ENCODE measurements at regions not wholly inside any gene's neighbourhood (a gene's known extent, or its start where the extent isn't known, plus 50 kb on each side); places are given as distances from the start of the nearest gene placed in this dataset.

GRCh38 chr13:31434613-31435012 is 234.8 kb downstream of the B3GLCT start:
- no peak for TF ChIP-seq EP300 (IDR thresholded peaks at IDR 0.05; ENCODE audit: borderline replicate concordance)
- TF ChIP-seq FOXM1 (IDR thresholded peaks at IDR 0.05; ENCODE audit: borderline replicate concordance, low read depth), result no peak
- no peak for TF ChIP-seq MAX (IDR thresholded peaks at IDR 0.05)
- no peak for TF ChIP-seq RAD21 (IDR thresholded peaks at IDR 0.05; ENCODE audit: low read depth)
- no peak for TF ChIP-seq TCF12 (IDR thresholded peaks at IDR 0.05; ENCODE audit: low read depth)
- no peak for TF ChIP-seq TAF1 (IDR thresholded peaks at IDR 0.05; ENCODE audit: low read depth)
- no peak for TF ChIP-seq EGR1 (IDR thresholded peaks at IDR 0.05)
- TF ChIP-seq TEAD4 (IDR thresholded peaks at IDR 0.05), result no peak
- no peak for TF ChIP-seq REST (IDR thresholded peaks at IDR 0.05; ENCODE audit: low read depth)
- no peak for TF ChIP-seq ZBTB7A (IDR thresholded peaks at IDR 0.05; ENCODE audit: low read depth)
- TF ChIP-seq CREB1 (IDR thresholded peaks at IDR 0.05; ENCODE audit: low read depth), result no peak
- no peak for TF ChIP-seq YY1 (IDR thresholded peaks at IDR 0.05; ENCODE audit: low read depth)
- TF ChIP-seq NFIC (IDR thresholded peaks at IDR 0.05), result no peak
- TF ChIP-seq USF1 (IDR thresholded peaks at IDR 0.05), result no peak
- TF ChIP-seq CEBPB (IDR thresholded peaks at IDR 0.05), result no peak

- TF ChIP-seq REST (IDR thresholded peaks at IDR 0.05; ENCODE audit: low read depth) (no peak), TAF1 (IDR thresholded peaks at IDR 0.05; ENCODE audit: low read depth) (no peak), CREB1 (IDR thresholded peaks at IDR 0.05; ENCODE audit: low read depth) (no peak), USF1 (IDR thresholded peaks at IDR 0.05) (no peak), TEAD4 (IDR thresholded peaks at IDR 0.05) (no peak), NFIC (IDR thresholded peaks at IDR 0.05) (no peak), EGR1 (IDR thresholded peaks at IDR 0.05) (no peak), CEBPB (IDR thresholded peaks at IDR 0.05) (no peak), RAD21 (IDR thresholded peaks at IDR 0.05; ENCODE audit: low read depth) (no peak), ZBTB7A (IDR thresholded peaks at IDR 0.05; ENCODE audit: low read depth) (no peak), MAX (IDR thresholded peaks at IDR 0.05) (no peak), EP300 (IDR thresholded peaks at IDR 0.05; ENCODE audit: borderline replicate concordance) (no peak)
Observed at GRCh38 chr13:31435536-31435935, 235.8 kb downstream of the B3GLCT start.

GRCh38 chr13:31436478-31436877 is 236.7 kb downstream of the B3GLCT start:
- TF ChIP-seq EGR1 (IDR thresholded peaks at IDR 0.05) (no peak), REST (IDR thresholded peaks at IDR 0.05; ENCODE audit: low read depth) (no peak), ZBTB7A (IDR thresholded peaks at IDR 0.05; ENCODE audit: low read depth) (no peak), MAX (IDR thresholded peaks at IDR 0.05) (no peak), FOXM1 (IDR thresholded peaks at IDR 0.05; ENCODE audit: borderline replicate concordance, low read depth) (no peak), USF1 (IDR thresholded peaks at IDR 0.05) (no peak), TEAD4 (IDR thresholded peaks at IDR 0.05) (no peak), YY1 (IDR thresholded peaks at IDR 0.05; ENCODE audit: low read depth) (no peak), CEBPB (IDR thresholded peaks at IDR 0.05) (no peak), EP300 (IDR thresholded peaks at IDR 0.05; ENCODE audit: borderline replicate concordance) (no peak), CREB1 (IDR thresholded peaks at IDR 0.05; ENCODE audit: low read depth) (no peak), TAF1 (IDR thresholded peaks at IDR 0.05; ENCODE audit: low read depth) (no peak), NFIC (IDR thresholded peaks at IDR 0.05) (no peak)

GRCh38 chr13:31437975-31438374 is 238.2 kb downstream of the B3GLCT start:
- no peak for TF ChIP-seq TCF12 (IDR thresholded peaks at IDR 0.05; ENCODE audit: low read depth)
- TF ChIP-seq REST (IDR thresholded peaks at IDR 0.05; ENCODE audit: low read depth), result no peak
- no peak for TF ChIP-seq ZBTB7A (IDR thresholded peaks at IDR 0.05; ENCODE audit: low read depth)
- no peak for TF ChIP-seq TEAD4 (IDR thresholded peaks at IDR 0.05)
- no peak for TF ChIP-seq USF1 (IDR thresholded peaks at IDR 0.05)
- TF ChIP-seq EGR1 (IDR thresholded peaks at IDR 0.05), result no peak
- no peak for TF ChIP-seq RAD21 (IDR thresholded peaks at IDR 0.05; ENCODE audit: low read depth)
- no peak for TF ChIP-seq EP300 (IDR thresholded peaks at IDR 0.05; ENCODE audit: borderline replicate concordance)
- TF ChIP-seq MAX (IDR thresholded peaks at IDR 0.05), result no peak
- no peak for TF ChIP-seq CREB1 (IDR thresholded peaks at IDR 0.05; ENCODE audit: low read depth)
- no peak for TF ChIP-seq NFIC (IDR thresholded peaks at IDR 0.05)
- TF ChIP-seq TAF1 (IDR thresholded peaks at IDR 0.05; ENCODE audit: low read depth), result no peak
- TF ChIP-seq YY1 (IDR thresholded peaks at IDR 0.05; ENCODE audit: low read depth), result no peak
- TF ChIP-seq CEBPB (IDR thresholded peaks at IDR 0.05), result no peak
- TF ChIP-seq FOXM1 (IDR thresholded peaks at IDR 0.05; ENCODE audit: borderline replicate concordance, low read depth), result no peak
